ENCODE measurements at regions not wholly inside any gene's neighbourhood (a gene's known extent, or its start where the extent isn't known, plus 50 kb on each side); places are given as distances from the start of the nearest gene placed in this dataset.

DNA sequence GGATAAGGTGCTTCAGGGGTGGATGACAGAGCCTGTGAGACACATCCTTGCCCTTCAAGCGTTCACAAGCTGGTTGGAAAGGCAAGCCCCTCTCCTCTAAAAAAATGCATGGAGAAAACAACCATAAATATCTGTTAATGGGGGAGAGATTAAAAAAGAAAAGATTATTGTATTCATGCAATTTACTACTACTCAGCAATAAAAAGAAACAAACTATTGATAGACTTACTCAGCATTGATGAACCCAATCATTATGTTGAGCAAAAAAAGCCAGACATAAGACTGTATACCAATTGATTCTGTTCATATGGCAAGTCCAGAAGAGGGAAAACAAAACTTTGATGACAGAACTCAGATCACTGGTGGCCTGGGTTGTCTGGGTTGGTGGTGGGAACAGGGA is 138.7 kb upstream of the IRF2BP2 start (continued):
- TF ChIP-seq SP1 (IDR thresholded peaks at IDR 0.05; ENCODE audit: low read depth), result no peak
- TF ChIP-seq, protein P1, sequence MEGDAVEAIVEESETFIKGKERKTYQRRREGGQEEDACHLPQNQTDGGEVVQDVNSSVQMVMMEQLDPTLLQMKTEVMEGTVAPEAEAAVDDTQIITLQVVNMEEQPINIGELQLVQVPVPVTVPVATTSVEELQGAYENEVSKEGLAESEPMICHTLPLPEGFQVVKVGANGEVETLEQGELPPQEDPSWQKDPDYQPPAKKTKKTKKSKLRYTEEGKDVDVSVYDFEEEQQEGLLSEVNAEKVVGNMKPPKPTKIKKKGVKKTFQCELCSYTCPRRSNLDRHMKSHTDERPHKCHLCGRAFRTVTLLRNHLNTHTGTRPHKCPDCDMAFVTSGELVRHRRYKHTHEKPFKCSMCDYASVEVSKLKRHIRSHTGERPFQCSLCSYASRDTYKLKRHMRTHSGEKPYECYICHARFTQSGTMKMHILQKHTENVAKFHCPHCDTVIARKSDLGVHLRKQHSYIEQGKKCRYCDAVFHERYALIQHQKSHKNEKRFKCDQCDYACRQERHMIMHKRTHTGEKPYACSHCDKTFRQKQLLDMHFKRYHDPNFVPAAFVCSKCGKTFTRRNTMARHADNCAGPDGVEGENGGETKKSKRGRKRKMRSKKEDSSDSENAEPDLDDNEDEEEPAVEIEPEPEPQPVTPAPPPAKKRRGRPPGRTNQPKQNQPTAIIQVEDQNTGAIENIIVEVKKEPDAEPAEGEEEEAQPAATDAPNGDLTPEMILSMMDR (IDR thresholded peaks at IDR 0.05 in 2 of 3, conservative IDR thresholded peaks at IDR 0.05 in 1 of 3; ENCODE audit: borderline replicate concordance in 1 of 3, insufficient read depth in 1 of 3, low read depth in 2 of 3, low read length in 2 of 3), result no peak
- TF ChIP-seq, protein P2, sequence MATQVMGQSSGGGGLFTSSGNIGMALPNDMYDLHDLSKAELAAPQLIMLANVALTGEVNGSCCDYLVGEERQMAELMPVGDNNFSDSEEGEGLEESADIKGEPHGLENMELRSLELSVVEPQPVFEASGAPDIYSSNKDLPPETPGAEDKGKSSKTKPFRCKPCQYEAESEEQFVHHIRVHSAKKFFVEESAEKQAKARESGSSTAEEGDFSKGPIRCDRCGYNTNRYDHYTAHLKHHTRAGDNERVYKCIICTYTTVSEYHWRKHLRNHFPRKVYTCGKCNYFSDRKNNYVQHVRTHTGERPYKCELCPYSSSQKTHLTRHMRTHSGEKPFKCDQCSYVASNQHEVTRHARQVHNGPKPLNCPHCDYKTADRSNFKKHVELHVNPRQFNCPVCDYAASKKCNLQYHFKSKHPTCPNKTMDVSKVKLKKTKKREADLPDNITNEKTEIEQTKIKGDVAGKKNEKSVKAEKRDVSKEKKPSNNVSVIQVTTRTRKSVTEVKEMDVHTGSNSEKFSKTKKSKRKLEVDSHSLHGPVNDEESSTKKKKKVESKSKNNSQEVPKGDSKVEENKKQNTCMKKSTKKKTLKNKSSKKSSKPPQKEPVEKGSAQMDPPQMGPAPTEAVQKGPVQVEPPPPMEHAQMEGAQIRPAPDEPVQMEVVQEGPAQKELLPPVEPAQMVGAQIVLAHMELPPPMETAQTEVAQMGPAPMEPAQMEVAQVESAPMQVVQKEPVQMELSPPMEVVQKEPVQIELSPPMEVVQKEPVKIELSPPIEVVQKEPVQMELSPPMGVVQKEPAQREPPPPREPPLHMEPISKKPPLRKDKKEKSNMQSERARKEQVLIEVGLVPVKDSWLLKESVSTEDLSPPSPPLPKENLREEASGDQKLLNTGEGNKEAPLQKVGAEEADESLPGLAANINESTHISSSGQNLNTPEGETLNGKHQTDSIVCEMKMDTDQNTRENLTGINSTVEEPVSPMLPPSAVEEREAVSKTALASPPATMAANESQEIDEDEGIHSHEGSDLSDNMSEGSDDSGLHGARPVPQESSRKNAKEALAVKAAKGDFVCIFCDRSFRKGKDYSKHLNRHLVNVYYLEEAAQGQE (IDR thresholded peaks at IDR 0.05; ENCODE audit: low read depth), result no peak

DNA sequence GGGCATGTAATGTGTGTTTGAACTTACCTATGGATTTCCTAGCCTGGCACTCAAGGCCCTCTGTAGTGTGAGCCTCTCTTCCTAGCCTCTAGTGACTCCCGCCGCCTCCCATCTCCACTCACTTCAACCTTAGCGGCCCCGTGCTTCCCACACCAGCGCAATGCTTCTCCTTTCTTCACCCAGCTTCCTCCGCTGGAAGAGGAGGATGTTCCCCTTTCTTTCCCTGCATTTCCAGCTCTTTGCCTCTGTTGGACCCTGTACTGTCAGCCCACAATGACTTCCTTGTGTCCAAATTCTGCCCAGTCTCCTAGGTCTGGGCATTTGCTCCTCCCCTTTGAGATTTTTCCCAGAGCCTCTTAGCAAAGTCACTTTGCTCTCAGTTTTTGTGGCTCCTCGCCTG is 138.1 kb upstream of the IRF2BP2 start:
- TF ChIP-seq, protein P3, sequence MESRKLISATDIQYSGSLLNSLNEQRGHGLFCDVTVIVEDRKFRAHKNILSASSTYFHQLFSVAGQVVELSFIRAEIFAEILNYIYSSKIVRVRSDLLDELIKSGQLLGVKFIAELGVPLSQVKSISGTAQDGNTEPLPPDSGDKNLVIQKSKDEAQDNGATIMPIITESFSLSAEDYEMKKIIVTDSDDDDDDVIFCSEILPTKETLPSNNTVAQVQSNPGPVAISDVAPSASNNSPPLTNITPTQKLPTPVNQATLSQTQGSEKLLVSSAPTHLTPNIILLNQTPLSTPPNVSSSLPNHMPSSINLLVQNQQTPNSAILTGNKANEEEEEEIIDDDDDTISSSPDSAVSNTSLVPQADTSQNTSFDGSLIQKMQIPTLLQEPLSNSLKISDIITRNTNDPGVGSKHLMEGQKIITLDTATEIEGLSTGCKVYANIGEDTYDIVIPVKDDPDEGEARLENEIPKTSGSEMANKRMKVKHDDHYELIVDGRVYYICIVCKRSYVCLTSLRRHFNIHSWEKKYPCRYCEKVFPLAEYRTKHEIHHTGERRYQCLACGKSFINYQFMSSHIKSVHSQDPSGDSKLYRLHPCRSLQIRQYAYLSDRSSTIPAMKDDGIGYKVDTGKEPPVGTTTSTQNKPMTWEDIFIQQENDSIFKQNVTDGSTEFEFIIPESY (IDR thresholded peaks at IDR 0.05; ENCODE audit: extremely low read depth, insufficient replicate concordance, low read length), result no peak
- TF ChIP-seq RAD21 (IDR thresholded peaks at IDR 0.05; ENCODE audit: low read depth), result no peak
- no peak for TF ChIP-seq EGR1 (IDR thresholded peaks at IDR 0.05; ENCODE audit: low read depth)
- no peak for TF ChIP-seq SIN3A (IDR thresholded peaks at IDR 0.05; ENCODE audit: low read depth)
- no peak for TF ChIP-seq CEBPB (IDR thresholded peaks at IDR 0.05; ENCODE audit: low read depth)
- TF ChIP-seq JUND (IDR thresholded peaks at IDR 0.05), result no peak
- no peak for TF ChIP-seq FOSL1 (IDR thresholded peaks at IDR 0.05; ENCODE audit: low read depth)
- TF ChIP-seq POLR2A (IDR thresholded peaks at IDR 0.05; ENCODE audit: borderline replicate concordance, extremely low read depth, insufficient read depth, insufficient read length), result no peak
- TF ChIP-seq EZH2phosphoT487 (IDR thresholded peaks at IDR 0.05; ENCODE audit: borderline replicate concordance), result no peak
- TF ChIP-seq CBX3 (IDR thresholded peaks at IDR 0.05; ENCODE audit: low read depth), result no peak
- no peak for TF ChIP-seq SRF (IDR thresholded peaks at IDR 0.05; ENCODE audit: low read depth)
- no peak for TF ChIP-seq ZFX (IDR thresholded peaks at IDR 0.05)
- DNase-seq (ENCODE audit: low read depth, low spot score) (no peak), ATAC-seq (no peak)
- Histone ChIP-seq H3K79me2 (ENCODE audit: insufficient read depth, low read length) (no peaks in the 10 kb centered on the region), H3K4me2 (ENCODE audit: low read length) (no peak overlapping the region), H3K9me2 (ENCODE audit: insufficient read depth) (no peaks in the 10 kb centered on the region), H4K20me1 (ENCODE audit: insufficient read depth) (no peaks in the 10 kb centered on the region), H2AFZ (ENCODE audit: low read depth, low read length, poor library complexity, severe bottlenecking) (no peak overlapping the region), H3K27me3 (ENCODE audit: insufficient read depth, low read length) (no peaks in the 10 kb centered on the region; the same call in 1 of the 2 replicates), H3K9me3 (ENCODE audit: control insufficient read depth in 1 of 2, insufficient read depth in 1 of 2, low read depth in 1 of 2, low read length in 2 of 2) (no peaks in the 10 kb centered on the region), H3K9ac (ENCODE audit: low read length) (no peak overlapping the region), H3K36me3 (ENCODE audit: control insufficient read depth in 1 of 2, insufficient read depth in 2 of 2, low read length in 2 of 2) (no peaks in the 10 kb centered on the region), H3K27ac (ENCODE audit: low read depth, low read length) (no peak overlapping the region), H3K4me3 (replicated peaks in 1 of 2; ENCODE audit: low read depth in 1 of 2, low read length in 2 of 2) (no peak overlapping the region), H3K4me1 (ENCODE audit: control insufficient read depth in 1 of 2, insufficient read depth in 2 of 2, low read length in 2 of 2) (peaks cover 12 to 19% of the 10 kb centered on the region in 2 experiments)
- CTCF ChIA-PET, result no interaction called here
- POLR2A ChIA-PET, result no interaction called here
- intact Hi-C loops (cut with micrococcal nuclease), result loop anchor here (10.0 kb wide), 1 partner anchor 117 kb away; no protein-coding TSS in a partner anchor
- no TSS peak for BruUV-seq (replicated peaks)
- RAD21 ChIA-PET (ENCODE audit: low non-redundant PET in 1 of 2, low total read pairs in 2 of 2, uncharacterized antibody in 2 of 2, unreplicated experiment in 2 of 2), result no interaction called here
